ENCODE measurements at regions not wholly inside any gene's neighbourhood (a gene's known extent, or its start where the extent isn't known, plus 50 kb on each side); places are given as distances from the start of the nearest gene placed in this dataset.

DNA sequence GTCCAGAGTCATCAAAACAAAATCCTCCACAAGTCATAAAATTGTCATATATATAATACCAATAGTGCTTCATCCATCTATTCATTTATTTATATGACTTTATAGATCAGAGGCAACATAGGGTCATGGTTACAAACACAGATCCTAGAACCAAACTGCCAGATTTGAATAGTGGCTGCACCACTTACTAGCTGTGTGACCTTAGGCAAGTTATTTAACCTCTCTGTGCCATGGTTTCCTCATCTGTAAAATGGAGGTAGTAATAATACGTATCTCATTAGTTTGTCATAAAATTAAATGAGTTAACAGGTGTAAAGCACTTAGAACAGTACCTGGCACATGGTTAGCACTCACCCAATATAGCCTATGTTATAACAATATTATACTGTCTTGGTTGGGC is 58.9 kb upstream of the BZW1 start:
- no peak for DNase-seq

DNA sequence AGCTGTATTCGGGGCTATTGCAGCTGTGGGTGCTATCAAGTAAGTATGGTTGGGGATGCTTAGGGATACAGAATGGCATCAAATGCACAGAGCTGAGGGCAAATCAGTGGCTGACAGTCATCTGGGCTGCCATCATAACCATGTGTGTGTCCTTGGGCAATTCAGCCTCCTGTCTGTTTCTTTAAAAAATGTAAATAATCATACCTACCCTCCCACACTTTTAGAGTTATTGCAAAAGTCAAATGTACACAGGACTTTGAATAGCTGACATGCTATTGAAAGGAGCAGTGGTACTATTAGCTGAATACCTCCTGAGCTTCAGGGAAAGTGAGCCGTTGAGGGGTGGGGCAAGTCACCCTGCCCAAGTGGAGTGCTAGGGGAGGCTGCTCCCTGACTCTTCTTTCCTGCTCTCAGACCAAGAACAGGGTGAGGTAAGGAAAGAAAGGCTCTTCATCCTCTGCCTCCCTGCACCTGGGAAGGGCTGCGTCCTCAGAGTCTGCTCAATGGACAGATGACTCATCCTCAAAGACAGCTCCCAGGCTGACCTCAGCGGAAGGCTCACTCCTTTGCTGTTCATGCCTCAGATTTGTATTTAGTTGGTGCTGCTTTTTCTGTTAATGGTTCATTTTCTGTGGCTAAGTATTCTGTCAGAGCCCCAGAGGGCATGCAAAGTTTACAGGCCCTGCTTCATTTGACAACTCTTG is 54.9 kb upstream of the BZW1 start:
- DNase-seq = no peak

DNA sequence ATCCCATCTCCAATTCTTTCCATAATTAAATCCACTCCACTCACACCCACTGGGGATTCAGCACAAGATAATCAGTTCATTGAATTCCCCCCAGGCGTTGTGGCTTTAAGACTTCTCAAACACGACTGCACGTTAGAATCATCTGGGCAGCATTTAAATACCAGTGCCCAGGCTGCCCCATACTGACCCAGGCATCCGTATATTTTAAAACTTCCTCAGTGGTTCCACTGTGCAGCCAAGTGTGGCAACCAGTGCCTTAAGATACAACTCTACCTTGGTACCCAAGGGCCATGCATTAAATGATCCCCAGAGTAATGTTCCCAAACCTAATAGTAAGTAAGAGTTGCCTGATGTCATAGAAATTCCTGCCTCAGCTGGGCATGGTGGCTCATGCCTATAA is 54.3 kb upstream of the BZW1 start:
- no peak for DNase-seq

DNA sequence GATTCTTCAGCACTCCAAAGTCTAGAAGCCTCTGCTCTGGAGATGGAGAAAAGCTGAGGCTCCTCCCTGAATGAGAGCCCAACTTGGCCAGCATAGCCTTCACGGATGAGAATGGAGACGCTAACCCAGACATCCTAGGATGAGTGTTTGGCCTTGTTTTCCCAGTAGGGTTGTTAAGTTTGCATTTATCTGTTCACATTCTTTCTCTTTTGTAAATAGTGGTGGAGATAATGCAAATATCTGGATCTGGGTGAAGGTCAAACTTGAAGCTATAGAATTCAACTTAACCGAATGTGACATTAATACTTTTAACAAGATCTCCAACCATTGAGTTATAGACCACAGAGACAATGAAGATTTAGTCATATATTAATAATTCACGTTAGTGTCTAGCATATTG is 53.4 kb upstream of the BZW1 start:
- no peak for DNase-seq

DNA sequence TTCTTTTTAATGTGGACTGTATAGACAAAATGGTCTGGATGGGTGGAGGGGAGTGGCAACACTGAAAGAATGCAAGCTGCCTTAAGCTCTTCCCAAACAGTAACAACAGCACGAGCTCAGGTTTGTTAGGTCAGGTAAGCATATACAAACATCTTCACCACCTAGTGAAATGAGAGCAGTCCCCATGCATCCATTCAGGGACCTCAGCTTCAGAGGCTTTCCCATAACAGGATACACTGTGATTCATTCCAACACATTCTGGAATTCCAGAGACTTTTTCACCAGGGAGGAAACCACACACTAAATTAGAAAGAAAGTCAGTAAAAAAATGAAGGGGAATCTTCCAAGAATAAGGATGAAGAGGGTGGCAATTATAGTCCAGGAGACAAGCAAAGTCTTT is 50.4 kb upstream of the BZW1 start:
- no peak for DNase-seq

Measured in NCI-H510A treated with DMSO at 0.1 percent for 48 hours (cell line).